MCF 10A (cell line): ENCODE measurements at regions not wholly inside any gene's neighbourhood (a gene's known extent, or its start where the extent isn't known, plus 50 kb on each side); places are given as distances from the start of the nearest gene placed in this dataset.

Experiments
- BruUV-seq: library from RNA; stranded (reverse); fragments of 400-500 nt; replicated peaks from 2 replicates; lab custom pipeline; 2021; lab: Mats Ljungman, UMichigan
- CTCF ChIA-PET: fragments of 300-600 bp; sonication (Branson Sonifier 250); formaldehyde crosslinking; extraction: SDS; loops from one replicate; lab custom pipeline; 2021; ENCODE audit warnings: antibody characterized with exemption, inconsistent platforms; lab: Yijun Ruan, JAX
- POLR2A ChIA-PET: fragments of 300-600, 350-650 bp; sonication (Branson Sonifier 250); formaldehyde crosslinking; extraction: SDS; loops from one replicate; lab custom pipeline; 2020; ENCODE audit warnings: antibody characterized with exemption, inconsistent platforms; lab: Yijun Ruan, JAX
- DNase-seq: peaks from one replicate; pipeline ENCODE4 v3.0.0-alpha.2; 2018; ENCODE audit not compliant: unreplicated experiment
- H3K27ac Mint-ChIP-seq: one replicate; pipeline ENCODE4 v1.8.0; 2022; ENCODE audit warnings: mild to moderate bottlenecking, low read depth, mixed read lengths; ENCODE audit not compliant: unreplicated experiment
- H3K27me3 Mint-ChIP-seq: one replicate; pipeline ENCODE4 v1.8.0; 2022; ENCODE audit warnings: mixed read lengths; ENCODE audit not compliant: insufficient read depth, unreplicated experiment
- H3K36me3 Mint-ChIP-seq: one replicate; pipeline ENCODE4 v1.8.0; 2022; ENCODE audit warnings: mild to moderate bottlenecking, moderate library complexity, mixed read lengths; ENCODE audit not compliant: insufficient read depth, unreplicated experiment
- H3K4me1 Mint-ChIP-seq: one replicate; pipeline ENCODE4 v1.8.0; 2022; ENCODE audit warnings: mixed read lengths; ENCODE audit not compliant: insufficient read depth, unreplicated experiment
- H3K4me3 Mint-ChIP-seq: one replicate; pipeline ENCODE4 v1.8.0; 2022; ENCODE audit warnings: mild to moderate bottlenecking, moderate library complexity, mixed read lengths; ENCODE audit not compliant: unreplicated experiment
- H3K9me3 Mint-ChIP-seq: one replicate; pipeline ENCODE4 v1.8.0; 2022; ENCODE audit warnings: mixed read lengths; ENCODE audit not compliant: unreplicated experiment
- intact Hi-C: fragments of 100-400 bp; cut with micrococcal nuclease; formaldehyde crosslinking; loops from 2 replicates; pipeline ENCODE4 v1.14.1; 2022
- TF ChIP-seq, protein P1 (sequence below): fragments of 200-600 bp; IDR thresholded peaks from one replicate; pipeline ENCODE4 v1.8.0; 2022; ENCODE audit warnings: antibody characterized with exemption, mild to moderate bottlenecking; ENCODE audit not compliant: unreplicated experiment

DNA sequence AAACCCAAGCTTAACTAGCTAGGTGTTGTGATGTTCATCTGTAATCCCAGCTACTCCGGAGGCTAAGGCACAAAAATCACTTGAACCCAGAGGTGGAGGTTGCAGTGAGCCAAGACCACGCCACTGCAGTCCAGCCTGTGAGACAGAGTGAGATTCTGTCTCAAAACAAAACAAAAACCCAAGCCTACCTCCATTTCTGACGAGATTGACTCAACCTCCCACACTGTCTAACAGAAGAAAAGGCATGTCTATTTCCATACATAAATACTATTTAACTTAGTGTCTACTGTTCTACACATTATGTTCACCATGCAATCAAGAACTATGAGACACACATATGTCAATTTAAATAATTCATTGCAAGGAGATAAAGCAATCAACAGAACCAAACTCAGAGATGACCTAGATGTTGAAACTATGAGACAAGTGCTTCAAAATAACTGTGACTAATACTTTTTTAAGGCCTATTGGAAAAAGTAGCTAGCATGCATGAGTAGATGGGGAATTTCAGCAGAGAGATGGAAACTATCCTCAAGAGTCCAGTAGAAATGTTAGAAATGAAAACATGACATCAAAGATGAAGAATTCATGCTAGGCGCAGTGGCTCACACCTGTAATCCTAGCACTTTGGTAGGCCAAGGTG, 75.9 kb upstream of the DHRS4 start:
- intact Hi-C loops, result no loop called here
- CTCF ChIA-PET, result interaction anchor here (0.7 to 1.2 kb wide), 3 partner anchors 16 to 245 kb away, joined by 3 read pairs; no protein-coding TSS in a partner anchor
- POLR2A ChIA-PET, result no interaction called here

GRCh38 chr14:23881282-23881681, 72.3 kb upstream of the DHRS4 start:
- no peaks in the 10 kb centered on the region for H3K9me3 Mint-ChIP-seq
- H3K27ac Mint-ChIP-seq, result no peak overlapping the region
- no peak for DNase-seq
- H3K27me3 Mint-ChIP-seq, result no peaks in the 10 kb centered on the region
- TF ChIP-seq, protein P1, sequence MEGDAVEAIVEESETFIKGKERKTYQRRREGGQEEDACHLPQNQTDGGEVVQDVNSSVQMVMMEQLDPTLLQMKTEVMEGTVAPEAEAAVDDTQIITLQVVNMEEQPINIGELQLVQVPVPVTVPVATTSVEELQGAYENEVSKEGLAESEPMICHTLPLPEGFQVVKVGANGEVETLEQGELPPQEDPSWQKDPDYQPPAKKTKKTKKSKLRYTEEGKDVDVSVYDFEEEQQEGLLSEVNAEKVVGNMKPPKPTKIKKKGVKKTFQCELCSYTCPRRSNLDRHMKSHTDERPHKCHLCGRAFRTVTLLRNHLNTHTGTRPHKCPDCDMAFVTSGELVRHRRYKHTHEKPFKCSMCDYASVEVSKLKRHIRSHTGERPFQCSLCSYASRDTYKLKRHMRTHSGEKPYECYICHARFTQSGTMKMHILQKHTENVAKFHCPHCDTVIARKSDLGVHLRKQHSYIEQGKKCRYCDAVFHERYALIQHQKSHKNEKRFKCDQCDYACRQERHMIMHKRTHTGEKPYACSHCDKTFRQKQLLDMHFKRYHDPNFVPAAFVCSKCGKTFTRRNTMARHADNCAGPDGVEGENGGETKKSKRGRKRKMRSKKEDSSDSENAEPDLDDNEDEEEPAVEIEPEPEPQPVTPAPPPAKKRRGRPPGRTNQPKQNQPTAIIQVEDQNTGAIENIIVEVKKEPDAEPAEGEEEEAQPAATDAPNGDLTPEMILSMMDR, result no peak
- H3K4me1 Mint-ChIP-seq, result no peaks in the 10 kb centered on the region
- no peaks in the 10 kb centered on the region for H3K36me3 Mint-ChIP-seq
- no TSS peak for BruUV-seq
- ChIA-PET POLR2A (no interaction called here), CTCF (interaction anchor here (2.9 kb wide), 1 partner anchor 249 kb away, joined by 16 read pairs; no protein-coding TSS in a partner anchor)
- H3K4me3 Mint-ChIP-seq, result no peak overlapping the region
- intact Hi-C loops, result no loop called here

More for the DNA sequence above, 75.9 kb upstream of the DHRS4 start:
- BruUV-seq, result no TSS peak
- Mint-ChIP-seq H3K27me3 (no peaks in the 10 kb centered on the region), H3K27ac (no peak overlapping the region), H3K4me3 (no peak overlapping the region), H3K9me3 (no peaks in the 10 kb centered on the region), H3K4me1 (no peaks in the 10 kb centered on the region), H3K36me3 (no peaks in the 10 kb centered on the region)
- DNase-seq, result no peak
- TF ChIP-seq, protein P1, result no peak

DNA sequence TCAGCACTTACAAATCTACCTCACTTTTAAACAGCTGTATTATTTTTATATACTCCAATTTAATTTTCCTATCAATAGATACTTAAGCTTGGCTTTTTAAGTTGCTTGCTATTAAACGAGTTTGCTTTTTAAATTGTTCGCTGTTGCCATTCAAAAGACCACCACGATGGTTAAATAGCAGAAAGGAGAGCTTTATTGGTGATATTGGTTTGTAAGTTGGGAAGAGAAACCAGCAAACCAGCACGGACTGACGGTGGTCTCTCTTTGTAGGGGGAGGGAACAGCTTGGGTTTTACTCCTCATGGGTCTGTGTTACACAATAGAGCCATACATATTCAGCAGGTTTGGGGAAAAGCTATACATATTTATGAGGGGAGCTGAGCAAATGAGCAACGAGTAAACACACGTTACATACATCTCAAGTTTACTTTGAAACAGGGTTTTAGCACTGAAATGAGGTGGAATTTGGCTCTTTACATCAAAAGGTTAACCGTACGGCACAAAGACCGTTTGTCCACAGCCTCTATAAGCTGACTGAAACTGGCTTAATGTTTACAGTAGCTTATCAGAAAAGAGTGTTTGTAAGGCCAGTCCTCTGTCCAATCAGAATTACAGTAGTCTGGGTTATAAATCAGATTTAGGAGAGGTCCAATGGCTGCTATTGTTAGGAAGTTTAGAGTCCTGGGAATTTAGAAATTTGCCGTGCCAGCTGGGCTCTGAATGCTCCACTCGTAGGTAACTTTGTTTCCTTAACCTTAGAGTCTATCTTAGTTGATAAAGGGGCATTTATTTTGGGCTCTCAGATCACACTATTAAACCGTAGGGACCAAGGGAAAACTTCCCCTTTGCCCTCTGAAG, 69.7 kb upstream of the DHRS4 start:
- H3K27me3 Mint-ChIP-seq, result peaks cover 12% of the 10 kb centered on the region
- DNase-seq, result no peak
- H3K36me3 Mint-ChIP-seq, result no peaks in the 10 kb centered on the region
- TF ChIP-seq, protein P1, result no peak
- intact Hi-C loops, result no loop called here
- H3K27ac Mint-ChIP-seq, result no peak overlapping the region
- H3K4me1 Mint-ChIP-seq, result no peaks in the 10 kb centered on the region
- no TSS peak for BruUV-seq
- no peak overlapping the region for H3K4me3 Mint-ChIP-seq
- ChIA-PET CTCF (interaction anchor here (0.5 to 2.9 kb wide), 5 partner anchors 24 to 252 kb away, joined by 3 to 16 read pairs (median 3); no protein-coding TSS in a partner anchor), POLR2A (no interaction called here)
- H3K9me3 Mint-ChIP-seq, result peaks cover 9% of the 10 kb centered on the region

GRCh38 chr14:23884541-23884904, 69.0 kb upstream of the DHRS4 start:
- BruUV-seq, result no TSS peak
- Mint-ChIP-seq H3K9me3 (peaks cover 14% of the 10 kb centered on the region), H3K4me1 (no peaks in the 10 kb centered on the region), H3K27ac (no peak overlapping the region), H3K4me3 (no peak overlapping the region), H3K36me3 (no peaks in the 10 kb centered on the region), H3K27me3 (peaks cover 18% of the 10 kb centered on the region)
- intact Hi-C loops, result no loop called here
- ChIA-PET POLR2A (no interaction called here), CTCF (interaction anchor here (0.7 to 1.5 kb wide), 2 partner anchors 24 to 81 kb away, joined by 3 read pairs; no protein-coding TSS in a partner anchor)
- no peak for DNase-seq
- TF ChIP-seq, protein P1, result no peak
